HEK293 (cell line): ENCODE measurements at regions not wholly inside any gene's neighbourhood (a gene's known extent, or its start where the extent isn't known, plus 50 kb on each side); places are given as distances from the start of the nearest gene placed in this dataset.
A peak's percentile ranks its signal among the peaks of the same experiment; 100 is the strongest.

Experiments
- GFI1B ChIP-seq: fragments of 450-650 bp; formaldehyde crosslinking; IDR thresholded peaks from 2 replicates; pipeline ENCODE4 v1.5.1; 2016; ENCODE audit warnings: missing biosample characterization, missing genetic modification characterization
- GLI2 ChIP-seq: fragments of 450-650 bp; formaldehyde crosslinking; IDR thresholded peaks from 2 replicates; pipeline ENCODE4; 2017; ENCODE audit warnings: missing biosample characterization, missing genetic modification characterization, low read depth, borderline replicate concordance
- IKZF3 ChIP-seq: fragments of 450-650 bp; IDR thresholded peaks from 2 replicates; pipeline ENCODE4 v1.5.0; 2018; ENCODE audit warnings: missing biosample characterization, mild to moderate bottlenecking, missing genetic modification characterization, moderate library complexity
- KLF7 ChIP-seq: fragments of 450-650 bp; formaldehyde crosslinking; IDR thresholded peaks from 2 replicates; pipeline ENCODE4 v1.5.1; 2016; ENCODE audit warnings: missing biosample characterization, missing genetic modification characterization, borderline replicate concordance
- KLF9 ChIP-seq: fragments of 450-650 bp; formaldehyde crosslinking; IDR thresholded peaks from 2 replicates; pipeline ENCODE4 v1.5.1; 2016; ENCODE audit warnings: missing biosample characterization, missing genetic modification characterization, low read depth
- MZF1 ChIP-seq: fragments of 450-650 bp; formaldehyde crosslinking; IDR thresholded peaks from 2 replicates; pipeline ENCODE4 v1.5.1; 2017; ENCODE audit warnings: missing biosample characterization, missing genetic modification characterization, borderline replicate concordance
- OSR2 ChIP-seq: fragments of 450-650 bp; formaldehyde crosslinking; IDR thresholded peaks from 2 replicates; pipeline ENCODE4 v1.5.1; 2016; ENCODE audit warnings: missing biosample characterization, missing genetic modification characterization
- SETDB1 ChIP-seq: IDR thresholded peaks from one replicate; pipeline ENCODE4 v1.6.1; 2017; ENCODE audit warnings: mild to moderate bottlenecking, low read length, moderate library complexity, mixed read lengths; ENCODE audit not compliant: insufficient read length
- TCF7L2 ChIP-seq: IDR thresholded peaks from 2 replicates; pipeline ENCODE4 v1.6.1; 2011; ENCODE audit warnings: low read depth, mild to moderate bottlenecking, inconsistent platforms, low read length, moderate library complexity, borderline replicate concordance
- WT1 ChIP-seq: fragments of 450-650 bp; formaldehyde crosslinking; IDR thresholded peaks from 2 replicates; pipeline ENCODE4 v1.5.1; 2016; ENCODE audit warnings: missing biosample characterization, missing genetic modification characterization
- YY2 ChIP-seq: fragments of 450-650 bp; formaldehyde crosslinking; IDR thresholded peaks from 2 replicates; pipeline ENCODE4 v1.5.1; 2016; ENCODE audit warnings: missing biosample characterization, missing genetic modification characterization
- ZBTB1 ChIP-seq: fragments of 450-650 bp; formaldehyde crosslinking; IDR thresholded peaks from 2 replicates; pipeline ENCODE4 v1.5.1; 2016; ENCODE audit warnings: missing biosample characterization, missing genetic modification characterization
- ZBTB26 ChIP-seq: fragments of 450-650 bp; formaldehyde crosslinking; optimal IDR thresholded peaks from 2 replicates; pipeline ENCODE3; 2016; ENCODE audit warnings: missing biosample characterization, mild to moderate bottlenecking, missing genetic modification characterization
- ZFP37 ChIP-seq: fragments of 450-650 bp; formaldehyde crosslinking; IDR thresholded peaks from 2 replicates; pipeline ENCODE4 v1.5.1; 2016; ENCODE audit warnings: missing biosample characterization, missing genetic modification characterization
- ZNF10 ChIP-seq: fragments of 450-650 bp; formaldehyde crosslinking; IDR thresholded peaks from 2 replicates; pipeline ENCODE4 v1.5.1; 2017; ENCODE audit warnings: missing biosample characterization, missing genetic modification characterization
- ZNF114 ChIP-seq: fragments of 450-650 bp; formaldehyde crosslinking; IDR thresholded peaks from 2 replicates; pipeline ENCODE4 v1.5.0; 2017; ENCODE audit warnings: missing biosample characterization, missing genetic modification characterization
- ZNF211 ChIP-seq: fragments of 450-650 bp; formaldehyde crosslinking; IDR thresholded peaks from 2 replicates; pipeline ENCODE4 v1.5.1; 2016; ENCODE audit warnings: low read depth, missing biosample characterization, missing genetic modification characterization
- ZNF248 ChIP-seq: fragments of 450-650 bp; formaldehyde crosslinking; IDR thresholded peaks from 2 replicates; pipeline ENCODE4 v1.5.1; 2017; ENCODE audit warnings: missing biosample characterization, missing genetic modification characterization
- ZNF366 ChIP-seq: fragments of 450-650 bp; formaldehyde crosslinking; conservative IDR thresholded peaks from 2 replicates; pipeline ENCODE4 v1.5.1; 2016; ENCODE audit warnings: missing biosample characterization, missing genetic modification characterization
- ZNF391 ChIP-seq: fragments of 450-650 bp; formaldehyde crosslinking; IDR thresholded peaks from 2 replicates; pipeline ENCODE4 v1.5.1; 2016; ENCODE audit warnings: low read depth, missing biosample characterization, missing genetic modification characterization, borderline replicate concordance
- ZNF423 ChIP-seq: fragments of 450-650 bp; formaldehyde crosslinking; IDR thresholded peaks from 2 replicates; pipeline ENCODE4 v1.5.1; 2016; ENCODE audit warnings: missing biosample characterization, missing genetic modification characterization
- ZNF433 ChIP-seq: fragments of 450-650 bp; formaldehyde crosslinking; IDR thresholded peaks from 2 replicates; pipeline ENCODE4 v1.5.1; 2016; ENCODE audit warnings: missing biosample characterization, missing genetic modification characterization, low read depth
- ZNF473 ChIP-seq: fragments of 450-650 bp; formaldehyde crosslinking; IDR thresholded peaks from 2 replicates; pipeline ENCODE4 v1.5.1; 2017; ENCODE audit warnings: missing biosample characterization, missing genetic modification characterization
- ZNF510 ChIP-seq: fragments of 450-650 bp; formaldehyde crosslinking; IDR thresholded peaks from 2 replicates; pipeline ENCODE4 v1.5.1; 2018; ENCODE audit warnings: mild to moderate bottlenecking, missing genetic modification characterization, missing biosample characterization; ENCODE audit not compliant: insufficient replicate concordance
- ZNF623 ChIP-seq: fragments of 450-650 bp; formaldehyde crosslinking; IDR thresholded peaks from 2 replicates; pipeline ENCODE4 v1.5.1; 2016; ENCODE audit warnings: missing biosample characterization, missing genetic modification characterization
- ZNF624 ChIP-seq: fragments of 450-650 bp; formaldehyde crosslinking; IDR thresholded peaks from 2 replicates; pipeline ENCODE4 v1.5.1; 2017; ENCODE audit warnings: missing biosample characterization, missing genetic modification characterization
- ZNF654 ChIP-seq: fragments of 450-650 bp; formaldehyde crosslinking; IDR thresholded peaks from 2 replicates; pipeline ENCODE4 v1.5.1; 2016; ENCODE audit warnings: low read depth, missing biosample characterization, missing genetic modification characterization
- ZNF658 ChIP-seq: fragments of 450-650 bp; formaldehyde crosslinking; IDR thresholded peaks from 2 replicates; pipeline ENCODE4; 2016; ENCODE audit warnings: missing biosample characterization, missing genetic modification characterization
- ZNF768 ChIP-seq: fragments of 450-650 bp; formaldehyde crosslinking; IDR thresholded peaks from 2 replicates; pipeline ENCODE4 v1.5.1; 2018; ENCODE audit warnings: missing biosample characterization, mild to moderate bottlenecking, missing genetic modification characterization
- ZNF791 ChIP-seq: fragments of 450-650 bp; formaldehyde crosslinking; IDR thresholded peaks from 2 replicates; pipeline ENCODE4 v1.5.1; 2016; ENCODE audit warnings: missing biosample characterization, missing genetic modification characterization
- ZSCAN23 ChIP-seq: fragments of 450-650 bp; formaldehyde crosslinking; IDR thresholded peaks from 2 replicates; pipeline ENCODE4 v1.5.1; 2016; ENCODE audit warnings: missing biosample characterization, missing genetic modification characterization
- TF ChIP-seq, protein P1 (sequence below): fragments of 450-650 bp; formaldehyde crosslinking; IDR thresholded peaks from 2 replicates; pipeline ENCODE4 v1.5.1; 2016; ENCODE audit warnings: missing biosample characterization, missing genetic modification characterization
- TF ChIP-seq, protein P2 (sequence below): fragments of 450-650 bp; formaldehyde crosslinking; IDR thresholded peaks from 2 replicates; pipeline ENCODE4 v1.5.1; 2017; ENCODE audit warnings: missing biosample characterization, missing genetic modification characterization
- TF ChIP-seq, protein P3 (sequence below): fragments of 450-650 bp; formaldehyde crosslinking; IDR thresholded peaks from 2 replicates; pipeline ENCODE4 v1.5.1; 2016; ENCODE audit warnings: missing biosample characterization, missing genetic modification characterization
- TF ChIP-seq, protein P4 (sequence below): fragments of 450-650 bp; formaldehyde crosslinking; IDR thresholded peaks from 2 replicates; pipeline ENCODE4 v1.5.1; 2016; ENCODE audit warnings: missing biosample characterization, missing genetic modification characterization

DNA sequence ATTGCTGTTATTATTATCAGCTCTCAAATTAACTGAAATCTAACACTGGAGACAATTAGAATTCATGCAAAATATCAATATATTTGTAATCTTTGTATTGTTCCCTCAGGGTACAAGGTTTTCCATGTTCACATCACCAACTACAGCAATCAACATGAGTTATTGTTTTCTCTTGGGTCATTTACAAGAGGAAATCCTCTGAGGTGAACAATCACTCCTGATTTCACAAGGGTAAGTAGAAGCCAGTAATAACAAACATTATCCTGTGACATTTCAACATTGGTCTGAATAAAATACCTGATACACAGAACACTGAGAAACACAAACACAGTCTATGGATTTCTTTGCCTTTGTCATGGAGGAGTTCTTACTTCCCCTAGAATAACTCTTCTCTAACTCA is 174.0 kb downstream of the SUCNR1 start (continued):
- 0 out of 2 replicates have a peak, but pooled peaks have one; percentile 21 for TF ChIP-seq GLI2 (tag by site-specific recombination)
- no peak for TF ChIP-seq ZBTB26 (tag by site-specific recombination)
- TF ChIP-seq OSR2 (tag by site-specific recombination), result peak; percentile 34; the same call in 1 of the 2 replicates
- TF ChIP-seq ZSCAN23 (tag by site-specific recombination), result no peak
- no peak for TF ChIP-seq SETDB1
- no peak for TF ChIP-seq ZNF473 (tag by site-specific recombination)
- TF ChIP-seq, protein P1, sequence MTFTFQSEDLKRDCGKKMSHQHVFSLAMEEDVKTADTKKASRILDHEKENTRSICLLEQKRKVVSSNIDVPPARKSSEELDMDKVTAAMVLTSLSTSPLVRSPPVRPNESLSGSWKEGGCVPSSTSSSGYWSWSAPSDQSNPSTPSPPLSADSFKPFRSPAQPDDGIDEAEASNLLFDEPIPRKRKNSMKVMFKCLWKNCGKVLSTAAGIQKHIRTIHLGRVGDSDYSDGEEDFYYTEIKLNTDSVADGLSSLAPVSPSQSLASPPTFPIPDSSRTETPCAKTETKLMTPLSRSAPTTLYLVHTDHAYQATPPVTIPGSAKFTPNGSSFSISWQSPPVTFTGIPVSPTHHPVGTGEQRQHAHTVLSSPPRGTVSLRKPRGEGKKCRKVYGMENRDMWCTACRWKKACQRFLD, result no peak
- TF ChIP-seq IKZF3 (tag by site-specific recombination), result peak; percentile 52; the same call in 1 of the 2 replicates
- TF ChIP-seq ZNF433 (tag by site-specific recombination), result no peak
- no peak for TF ChIP-seq ZNF391
- no peak for TF ChIP-seq ZNF791 (tag by site-specific recombination)
- TF ChIP-seq KLF9 (tag by site-specific recombination), result no peak
- TF ChIP-seq, protein P2, sequence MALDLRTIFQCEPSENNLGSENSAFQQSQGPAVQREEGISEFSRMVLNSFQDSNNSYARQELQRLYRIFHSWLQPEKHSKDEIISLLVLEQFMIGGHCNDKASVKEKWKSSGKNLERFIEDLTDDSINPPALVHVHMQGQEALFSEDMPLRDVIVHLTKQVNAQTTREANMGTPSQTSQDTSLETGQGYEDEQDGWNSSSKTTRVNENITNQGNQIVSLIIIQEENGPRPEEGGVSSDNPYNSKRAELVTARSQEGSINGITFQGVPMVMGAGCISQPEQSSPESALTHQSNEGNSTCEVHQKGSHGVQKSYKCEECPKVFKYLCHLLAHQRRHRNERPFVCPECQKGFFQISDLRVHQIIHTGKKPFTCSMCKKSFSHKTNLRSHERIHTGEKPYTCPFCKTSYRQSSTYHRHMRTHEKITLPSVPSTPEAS (tag by site-specific recombination), result no peak
- no peak for TF ChIP-seq MZF1 (tag by site-specific recombination)
- peak; percentile 55; the same call in 1 of the 2 replicates for TF ChIP-seq TCF7L2
- TF ChIP-seq ZNF248 (tag by site-specific recombination), result no peak
- 0 out of 2 replicates have a peak, but pooled peaks have one; percentile 10 for TF ChIP-seq ZNF366 (tag by site-specific recombination)
- TF ChIP-seq ZNF423, result no peak
- no peak for TF ChIP-seq GFI1B
- no peak for TF ChIP-seq ZNF510 (tag by site-specific recombination)
- no peak for TF ChIP-seq ZNF211 (tag by site-specific recombination)
- TF ChIP-seq ZNF768 (tag by site-specific recombination), result no peak
- no peak for TF ChIP-seq ZNF623 (tag by site-specific recombination)
- no peak for TF ChIP-seq YY2 (tag by site-specific recombination)
- no peak for TF ChIP-seq ZBTB1 (tag by site-specific recombination)
- TF ChIP-seq, protein P3, sequence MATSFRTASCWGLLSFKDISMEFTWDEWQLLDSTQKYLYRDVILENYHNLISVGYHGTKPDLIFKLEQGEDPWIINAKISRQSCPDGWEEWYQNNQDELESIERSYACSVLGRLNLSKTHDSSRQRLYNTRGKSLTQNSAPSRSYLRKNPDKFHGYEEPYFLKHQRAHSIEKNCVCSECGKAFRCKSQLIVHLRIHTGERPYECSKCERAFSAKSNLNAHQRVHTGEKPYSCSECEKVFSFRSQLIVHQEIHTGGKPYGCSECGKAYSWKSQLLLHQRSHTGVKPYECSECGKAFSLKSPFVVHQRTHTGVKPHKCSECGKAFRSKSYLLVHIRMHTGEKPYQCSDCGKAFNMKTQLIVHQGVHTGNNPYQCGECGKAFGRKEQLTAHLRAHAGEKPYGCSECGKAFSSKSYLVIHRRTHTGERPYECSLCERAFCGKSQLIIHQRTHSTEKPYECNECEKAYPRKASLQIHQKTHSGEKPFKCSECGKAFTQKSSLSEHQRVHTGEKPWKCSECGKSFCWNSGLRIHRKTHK, result no peak
- no peak for TF ChIP-seq KLF7 (tag by site-specific recombination)
- no peak for TF ChIP-seq ZFP37 (tag by site-specific recombination)
- no peak for TF ChIP-seq ZNF10
- TF ChIP-seq ZNF114 (tag by site-specific recombination), result no peak
- no peak for TF ChIP-seq WT1
- TF ChIP-seq ZNF624 (tag by site-specific recombination), result no peak
- no peak for TF ChIP-seq ZNF658 (tag by site-specific recombination)
- TF ChIP-seq, protein P4, sequence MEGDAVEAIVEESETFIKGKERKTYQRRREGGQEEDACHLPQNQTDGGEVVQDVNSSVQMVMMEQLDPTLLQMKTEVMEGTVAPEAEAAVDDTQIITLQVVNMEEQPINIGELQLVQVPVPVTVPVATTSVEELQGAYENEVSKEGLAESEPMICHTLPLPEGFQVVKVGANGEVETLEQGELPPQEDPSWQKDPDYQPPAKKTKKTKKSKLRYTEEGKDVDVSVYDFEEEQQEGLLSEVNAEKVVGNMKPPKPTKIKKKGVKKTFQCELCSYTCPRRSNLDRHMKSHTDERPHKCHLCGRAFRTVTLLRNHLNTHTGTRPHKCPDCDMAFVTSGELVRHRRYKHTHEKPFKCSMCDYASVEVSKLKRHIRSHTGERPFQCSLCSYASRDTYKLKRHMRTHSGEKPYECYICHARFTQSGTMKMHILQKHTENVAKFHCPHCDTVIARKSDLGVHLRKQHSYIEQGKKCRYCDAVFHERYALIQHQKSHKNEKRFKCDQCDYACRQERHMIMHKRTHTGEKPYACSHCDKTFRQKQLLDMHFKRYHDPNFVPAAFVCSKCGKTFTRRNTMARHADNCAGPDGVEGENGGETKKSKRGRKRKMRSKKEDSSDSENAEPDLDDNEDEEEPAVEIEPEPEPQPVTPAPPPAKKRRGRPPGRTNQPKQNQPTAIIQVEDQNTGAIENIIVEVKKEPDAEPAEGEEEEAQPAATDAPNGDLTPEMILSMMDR, result no peak
- no peak for TF ChIP-seq ZNF654 (tag by site-specific recombination)
